ENCODE measurements at regions not wholly inside any gene's neighbourhood (a gene's known extent, or its start where the extent isn't known, plus 50 kb on each side); places are given as distances from the start of the nearest gene placed in this dataset.

DNA sequence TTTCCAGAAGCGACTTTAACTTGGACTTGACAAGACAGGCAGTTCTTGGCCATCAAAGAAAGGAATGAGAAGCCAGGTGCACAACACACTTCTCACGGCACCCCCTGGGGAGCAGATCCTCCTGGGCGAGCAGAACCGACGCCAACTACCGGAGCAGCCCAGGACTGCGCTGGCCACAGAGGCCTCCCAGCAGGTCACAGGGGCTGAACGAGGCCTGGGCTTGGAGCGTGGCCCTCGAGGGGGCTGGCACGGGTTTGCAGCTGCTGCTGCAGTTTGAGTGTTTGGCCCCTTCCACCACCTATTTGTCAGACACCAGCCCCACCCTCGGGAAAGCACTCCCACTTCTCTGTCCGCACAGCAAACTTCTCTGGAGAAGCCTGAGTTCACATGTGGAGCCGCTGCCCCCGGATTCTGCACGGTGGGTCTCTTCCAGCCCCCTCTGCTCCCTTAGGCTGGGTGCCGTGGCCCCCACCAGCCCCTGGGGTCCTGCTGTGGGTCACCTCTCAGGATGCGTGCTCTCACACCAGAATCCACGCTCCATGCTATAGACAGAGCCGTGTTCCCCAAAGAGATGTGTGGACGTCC lies 306.7 kb upstream of the SALL3 start:
- TF ChIP-seq, protein P1, sequence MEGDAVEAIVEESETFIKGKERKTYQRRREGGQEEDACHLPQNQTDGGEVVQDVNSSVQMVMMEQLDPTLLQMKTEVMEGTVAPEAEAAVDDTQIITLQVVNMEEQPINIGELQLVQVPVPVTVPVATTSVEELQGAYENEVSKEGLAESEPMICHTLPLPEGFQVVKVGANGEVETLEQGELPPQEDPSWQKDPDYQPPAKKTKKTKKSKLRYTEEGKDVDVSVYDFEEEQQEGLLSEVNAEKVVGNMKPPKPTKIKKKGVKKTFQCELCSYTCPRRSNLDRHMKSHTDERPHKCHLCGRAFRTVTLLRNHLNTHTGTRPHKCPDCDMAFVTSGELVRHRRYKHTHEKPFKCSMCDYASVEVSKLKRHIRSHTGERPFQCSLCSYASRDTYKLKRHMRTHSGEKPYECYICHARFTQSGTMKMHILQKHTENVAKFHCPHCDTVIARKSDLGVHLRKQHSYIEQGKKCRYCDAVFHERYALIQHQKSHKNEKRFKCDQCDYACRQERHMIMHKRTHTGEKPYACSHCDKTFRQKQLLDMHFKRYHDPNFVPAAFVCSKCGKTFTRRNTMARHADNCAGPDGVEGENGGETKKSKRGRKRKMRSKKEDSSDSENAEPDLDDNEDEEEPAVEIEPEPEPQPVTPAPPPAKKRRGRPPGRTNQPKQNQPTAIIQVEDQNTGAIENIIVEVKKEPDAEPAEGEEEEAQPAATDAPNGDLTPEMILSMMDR (IDR thresholded peaks at IDR 0.05), result no peak
- TF ChIP-seq POLR2AphosphoS5 (IDR thresholded peaks at IDR 0.05) (no peak), POLR2A (IDR thresholded peaks at IDR 0.05) (no peak), EP300 (IDR thresholded peaks at IDR 0.05) (no peak)
- 75 to 80% (median 79%) methylated on average over 19 to 21 of the region's 21 CpGs for WGBS, 5 donors
- no peak overlapping the region for H3K4me3 ChIP-seq
- H3K4me1 ChIP-seq, result no peaks in the 10 kb centered on the region
- no peak for DNase-seq
- intact Hi-C loops (cut with DNase I; ENCODE audit: low total_unique reads), result no loop called here
- H3K9me3 ChIP-seq, result no peaks in the 10 kb centered on the region
- no peaks in the 10 kb centered on the region for H3K36me3 ChIP-seq
- H3K27ac ChIP-seq, result no peak overlapping the region
- peaks cover 0 to 4% (median 0%) of the 10 kb centered on the region in 3 donors for H3K27me3 ChIP-seq

DNA sequence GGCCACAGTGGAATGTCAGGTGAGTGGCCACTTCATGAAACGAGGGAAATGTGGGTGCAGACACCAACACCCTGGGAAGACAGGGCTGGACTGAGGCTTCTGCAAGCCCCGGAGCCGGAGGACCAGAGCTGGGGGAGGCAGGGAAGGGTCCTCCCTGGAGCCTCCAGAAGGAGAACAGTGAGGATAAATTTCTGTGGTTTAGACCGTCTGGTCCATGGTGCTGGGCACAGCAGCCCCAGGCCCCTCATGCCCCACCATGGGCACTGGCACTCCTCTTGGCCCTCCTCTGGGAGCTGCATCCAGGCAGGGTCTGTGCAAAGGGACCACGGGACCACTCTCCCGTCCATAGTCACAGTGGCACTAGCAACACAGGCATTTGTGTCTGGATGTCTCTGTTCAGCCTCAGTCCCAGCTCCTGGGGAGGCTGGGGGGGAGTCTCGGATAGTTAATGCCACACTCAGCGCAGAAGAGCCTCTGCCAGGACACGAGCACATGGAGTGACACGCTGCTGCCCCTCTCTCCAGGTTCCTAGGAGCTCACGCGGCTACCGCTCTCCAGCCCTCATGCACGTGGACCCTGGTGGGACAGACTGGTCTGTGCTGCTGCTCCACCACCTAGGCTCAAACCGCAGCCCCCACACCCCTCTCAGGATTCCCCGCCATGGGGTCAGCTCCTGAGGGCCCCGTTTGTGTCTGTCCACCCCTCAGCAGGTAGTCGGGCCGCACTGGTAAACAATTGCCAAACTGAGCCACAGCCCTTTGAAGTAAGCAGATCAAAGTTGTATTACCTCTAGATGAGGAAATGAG lies 305.9 kb upstream of the SALL3 start:
- TF ChIP-seq POLR2A (IDR thresholded peaks at IDR 0.05), result no peak
- TF ChIP-seq, protein P1 (IDR thresholded peaks at IDR 0.05), result no peak
- no peak for TF ChIP-seq POLR2AphosphoS5 (IDR thresholded peaks at IDR 0.05)
- no peak for TF ChIP-seq EP300 (IDR thresholded peaks at IDR 0.05)
- H3K27me3 ChIP-seq, result peaks cover 0 to 4% (median 0%) of the 10 kb centered on the region in 3 donors
- intact Hi-C loops (cut with DNase I; ENCODE audit: low total_unique reads), result no loop called here
- H3K9me3 ChIP-seq, result no peaks in the 10 kb centered on the region
- H3K4me1 ChIP-seq, result no peaks in the 10 kb centered on the region
- no peak overlapping the region for H3K4me3 ChIP-seq
- 70 to 76% (median 73%) methylated on average over 10 to 19 of the region's 19 CpGs for WGBS, 5 donors
- no peaks in the 10 kb centered on the region for H3K36me3 ChIP-seq
- no peak overlapping the region for H3K27ac ChIP-seq
- no peak for DNase-seq

DNA sequence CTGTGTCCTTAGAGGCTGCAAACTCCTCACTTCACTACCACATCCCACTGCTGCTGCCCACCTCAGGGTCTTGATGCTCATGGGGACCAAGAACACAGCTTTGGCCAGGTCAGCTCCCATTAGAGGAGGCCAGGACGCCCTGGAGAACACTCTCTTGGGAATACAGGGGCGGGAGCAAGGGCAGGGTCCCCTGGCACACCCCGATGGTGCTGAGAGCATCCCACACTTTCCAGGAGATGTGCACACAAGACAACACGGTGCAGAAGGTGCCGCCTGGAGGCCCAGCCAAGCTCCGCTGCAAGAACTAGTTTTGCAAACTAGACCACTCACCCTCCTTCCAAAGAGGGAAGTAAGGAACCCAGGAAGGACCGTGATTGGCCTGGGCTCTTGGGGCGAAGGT lies 304.4 kb upstream of the SALL3 start:
- WGBS, 5 donors, result 75 to 83% (median 78%) methylated on average over 3 to 8 of the region's 8 CpGs
- H3K27ac ChIP-seq, result no peak overlapping the region
- H3K9me3 ChIP-seq, result no peaks in the 10 kb centered on the region
- intact Hi-C loops (cut with DNase I; ENCODE audit: low total_unique reads), result no loop called here
- H3K36me3 ChIP-seq, result no peaks in the 10 kb centered on the region
- H3K4me3 ChIP-seq, result no peak overlapping the region
- peaks cover 0 to 4% (median 0%) of the 10 kb centered on the region in 3 donors for H3K27me3 ChIP-seq
- H3K4me1 ChIP-seq, result no peaks in the 10 kb centered on the region
- DNase-seq, result no peak
- no peak for TF ChIP-seq POLR2AphosphoS5 (IDR thresholded peaks at IDR 0.05)
- no peak for TF ChIP-seq EP300 (IDR thresholded peaks at IDR 0.05)
- no peak for TF ChIP-seq POLR2A (IDR thresholded peaks at IDR 0.05)
- TF ChIP-seq, protein P1 (IDR thresholded peaks at IDR 0.05), result no peak

DNA sequence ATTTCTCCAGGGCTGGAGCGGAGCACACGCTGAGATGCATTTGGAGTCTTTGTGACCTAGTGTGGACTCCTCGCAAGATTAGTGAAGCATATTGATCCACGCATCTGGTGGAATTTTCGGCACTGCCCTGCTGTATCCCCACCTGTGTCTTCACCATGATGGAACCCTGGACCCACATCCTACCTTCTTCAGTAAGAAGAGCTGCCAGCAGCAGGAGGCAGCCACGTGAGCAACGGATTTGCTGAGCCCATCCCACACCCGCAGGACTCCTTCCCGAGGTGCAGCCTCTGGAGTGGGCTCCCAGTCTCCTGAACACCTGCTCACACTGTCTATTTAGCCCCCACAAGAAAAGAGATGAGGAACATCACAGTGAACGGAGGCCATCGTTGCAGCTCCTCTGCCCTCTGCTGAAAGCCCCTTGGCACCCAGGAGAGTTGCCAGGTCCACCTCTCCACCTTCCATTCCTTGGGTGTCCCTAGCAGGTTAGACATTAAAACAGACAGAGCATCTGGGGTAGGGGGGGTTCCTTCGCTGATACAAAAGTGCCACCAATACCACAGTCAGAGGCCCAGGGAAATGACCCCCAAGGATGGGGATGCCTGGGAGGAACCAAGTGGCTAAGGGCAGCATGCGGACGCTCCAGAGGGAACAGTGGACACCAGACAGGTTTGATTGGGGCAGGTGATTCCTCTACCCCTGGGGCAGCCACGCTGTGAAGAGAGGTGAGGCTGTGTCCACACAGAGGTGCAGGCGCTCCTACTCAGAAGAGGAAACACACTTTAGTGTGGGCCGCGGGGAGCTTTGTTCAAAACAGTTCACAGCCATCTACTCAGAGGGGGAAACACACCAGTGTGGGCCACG lies 302.8 kb upstream of the SALL3 start:
- H3K27me3 ChIP-seq, result peaks cover 0 to 4% (median 0%) of the 10 kb centered on the region in 3 donors
- H3K4me3 ChIP-seq, result no peak overlapping the region
- no peaks in the 10 kb centered on the region for H3K4me1 ChIP-seq
- no peak overlapping the region for H3K27ac ChIP-seq
- no peak for TF ChIP-seq POLR2AphosphoS5 (IDR thresholded peaks at IDR 0.05)
- TF ChIP-seq, protein P1 (IDR thresholded peaks at IDR 0.05), result no peak
- TF ChIP-seq POLR2A (IDR thresholded peaks at IDR 0.05), result no peak
- no peak for TF ChIP-seq EP300 (IDR thresholded peaks at IDR 0.05)
- H3K36me3 ChIP-seq, result no peaks in the 10 kb centered on the region
- peak in 1 of 2 donors; percentile 18 for DNase-seq
- intact Hi-C loops (cut with DNase I; ENCODE audit: low total_unique reads), result no loop called here
- 79 to 91% (median 88%) methylated on average over 16 to 19 of the region's 19 CpGs for WGBS, 5 donors
- no peaks in the 10 kb centered on the region for H3K9me3 ChIP-seq
